HCT116 (cell line): ENCODE measurements at regions not wholly inside any gene's neighbourhood (a gene's known extent, or its start where the extent isn't known, plus 50 kb on each side); places are given as distances from the start of the nearest gene placed in this dataset.

ENCODE experiments used
- EGR1 ChIP-seq: IDR thresholded peaks from 2 replicates; pipeline ENCODE4 v1.6.1; 2012; ENCODE audit warnings: low read depth
- EZH2 ChIP-seq: fragments of 200-600 bp; sonication (generic); IDR thresholded peaks from 2 replicates; pipeline ENCODE4 v1.6.1; 2017; ENCODE audit warnings: antibody characterized with exemption, mixed run types
- JUND ChIP-seq: IDR thresholded peaks from 2 replicates; pipeline ENCODE4 v1.6.1; 2012
- POLR2A ChIP-seq: IDR thresholded peaks from 2 replicates; pipeline ENCODE4 v1.7.0; 2011; ENCODE audit warnings: borderline replicate concordance; ENCODE audit not compliant: insufficient read depth, insufficient read length; ENCODE audit errors: extremely low read depth
- POLR2AphosphoS5 ChIP-seq: IDR thresholded peaks from 2 replicates; pipeline ENCODE4 v1.6.1; 2011; ENCODE audit warnings: mild to moderate bottlenecking, low read depth, low read length, moderate library complexity
- SIN3A ChIP-seq: IDR thresholded peaks from 2 replicates; pipeline ENCODE4 v1.6.1; 2012; ENCODE audit warnings: low read depth
- YY1 ChIP-seq: IDR thresholded peaks from 2 replicates; pipeline ENCODE4 v1.6.1; 2011; ENCODE audit warnings: low read length, low read depth, moderate library complexity, mild to moderate bottlenecking; ENCODE audit not compliant: insufficient replicate concordance; ENCODE audit errors: extremely low read depth
- TF ChIP-seq, protein P1 (sequence below): IDR thresholded peaks from 2 replicates; pipeline ENCODE4 v1.6.1; 2012
- TF ChIP-seq, protein P2 (sequence below), 3 experiments: fragments of 200-600 bp in 1 of 3; sonication (generic) in 1 of 3; IDR thresholded peaks in 2 of 3; conservative IDR thresholded peaks in 1 of 3; 2 replicates each; pipeline ENCODE4 v1.5.1; 2012 to 2017; ENCODE audit warnings: low read depth in 2 of 3, low read length in 2 of 3, antibody characterized with exemption in 1 of 3, borderline replicate concordance in 1 of 3, control low read depth in 1 of 3, mild to moderate bottlenecking in 1 of 3, mixed read lengths in 1 of 3, mixed run types in 1 of 3, moderate library complexity in 1 of 3; ENCODE audit not compliant: insufficient read depth in 1 of 3
- TF ChIP-seq, protein P3 (sequence below): IDR thresholded peaks from 2 replicates; pipeline ENCODE4 v1.6.1; 2012; ENCODE audit warnings: low read depth

DNA sequence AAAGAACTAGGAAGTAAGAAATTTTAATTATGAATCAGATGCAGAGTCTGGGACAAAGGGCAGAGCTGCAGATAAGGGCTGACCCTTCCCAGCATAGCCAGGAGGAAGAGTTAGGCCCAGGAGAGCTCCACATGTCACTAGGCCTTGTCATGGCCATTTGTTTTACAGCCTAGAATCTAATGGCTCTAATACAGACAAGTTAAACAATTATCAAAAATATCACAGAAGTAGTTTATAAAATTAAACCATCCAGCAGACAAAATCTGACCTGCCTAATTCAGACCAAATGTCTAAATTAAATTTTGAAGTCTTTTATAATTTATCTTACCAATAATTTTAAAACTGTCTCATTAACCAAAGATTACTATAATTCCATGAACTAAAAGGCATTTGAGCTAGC, 1369.5 kb downstream of the CDH11 start:
- TF ChIP-seq, protein P1, sequence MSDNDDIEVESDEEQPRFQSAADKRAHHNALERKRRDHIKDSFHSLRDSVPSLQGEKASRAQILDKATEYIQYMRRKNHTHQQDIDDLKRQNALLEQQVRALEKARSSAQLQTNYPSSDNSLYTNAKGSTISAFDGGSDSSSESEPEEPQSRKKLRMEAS: no peak
- TF ChIP-seq, protein P2, sequence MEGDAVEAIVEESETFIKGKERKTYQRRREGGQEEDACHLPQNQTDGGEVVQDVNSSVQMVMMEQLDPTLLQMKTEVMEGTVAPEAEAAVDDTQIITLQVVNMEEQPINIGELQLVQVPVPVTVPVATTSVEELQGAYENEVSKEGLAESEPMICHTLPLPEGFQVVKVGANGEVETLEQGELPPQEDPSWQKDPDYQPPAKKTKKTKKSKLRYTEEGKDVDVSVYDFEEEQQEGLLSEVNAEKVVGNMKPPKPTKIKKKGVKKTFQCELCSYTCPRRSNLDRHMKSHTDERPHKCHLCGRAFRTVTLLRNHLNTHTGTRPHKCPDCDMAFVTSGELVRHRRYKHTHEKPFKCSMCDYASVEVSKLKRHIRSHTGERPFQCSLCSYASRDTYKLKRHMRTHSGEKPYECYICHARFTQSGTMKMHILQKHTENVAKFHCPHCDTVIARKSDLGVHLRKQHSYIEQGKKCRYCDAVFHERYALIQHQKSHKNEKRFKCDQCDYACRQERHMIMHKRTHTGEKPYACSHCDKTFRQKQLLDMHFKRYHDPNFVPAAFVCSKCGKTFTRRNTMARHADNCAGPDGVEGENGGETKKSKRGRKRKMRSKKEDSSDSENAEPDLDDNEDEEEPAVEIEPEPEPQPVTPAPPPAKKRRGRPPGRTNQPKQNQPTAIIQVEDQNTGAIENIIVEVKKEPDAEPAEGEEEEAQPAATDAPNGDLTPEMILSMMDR (IDR thresholded peaks at IDR 0.05 in 2 of 3, conservative IDR thresholded peaks at IDR 0.05 in 1 of 3; ENCODE audit: borderline replicate concordance in 1 of 3, insufficient read depth in 1 of 3, low read depth in 2 of 3, low read length in 2 of 3): no peak
- TF ChIP-seq POLR2A (no peak), EGR1 (no peak), SIN3A (no peak), POLR2AphosphoS5 (no peak), YY1 (no peak), EZH2 (no peak), JUND (no peak)
- TF ChIP-seq, protein P3, sequence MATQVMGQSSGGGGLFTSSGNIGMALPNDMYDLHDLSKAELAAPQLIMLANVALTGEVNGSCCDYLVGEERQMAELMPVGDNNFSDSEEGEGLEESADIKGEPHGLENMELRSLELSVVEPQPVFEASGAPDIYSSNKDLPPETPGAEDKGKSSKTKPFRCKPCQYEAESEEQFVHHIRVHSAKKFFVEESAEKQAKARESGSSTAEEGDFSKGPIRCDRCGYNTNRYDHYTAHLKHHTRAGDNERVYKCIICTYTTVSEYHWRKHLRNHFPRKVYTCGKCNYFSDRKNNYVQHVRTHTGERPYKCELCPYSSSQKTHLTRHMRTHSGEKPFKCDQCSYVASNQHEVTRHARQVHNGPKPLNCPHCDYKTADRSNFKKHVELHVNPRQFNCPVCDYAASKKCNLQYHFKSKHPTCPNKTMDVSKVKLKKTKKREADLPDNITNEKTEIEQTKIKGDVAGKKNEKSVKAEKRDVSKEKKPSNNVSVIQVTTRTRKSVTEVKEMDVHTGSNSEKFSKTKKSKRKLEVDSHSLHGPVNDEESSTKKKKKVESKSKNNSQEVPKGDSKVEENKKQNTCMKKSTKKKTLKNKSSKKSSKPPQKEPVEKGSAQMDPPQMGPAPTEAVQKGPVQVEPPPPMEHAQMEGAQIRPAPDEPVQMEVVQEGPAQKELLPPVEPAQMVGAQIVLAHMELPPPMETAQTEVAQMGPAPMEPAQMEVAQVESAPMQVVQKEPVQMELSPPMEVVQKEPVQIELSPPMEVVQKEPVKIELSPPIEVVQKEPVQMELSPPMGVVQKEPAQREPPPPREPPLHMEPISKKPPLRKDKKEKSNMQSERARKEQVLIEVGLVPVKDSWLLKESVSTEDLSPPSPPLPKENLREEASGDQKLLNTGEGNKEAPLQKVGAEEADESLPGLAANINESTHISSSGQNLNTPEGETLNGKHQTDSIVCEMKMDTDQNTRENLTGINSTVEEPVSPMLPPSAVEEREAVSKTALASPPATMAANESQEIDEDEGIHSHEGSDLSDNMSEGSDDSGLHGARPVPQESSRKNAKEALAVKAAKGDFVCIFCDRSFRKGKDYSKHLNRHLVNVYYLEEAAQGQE: no peak
